Aorta (tissue), 5 donors: ENCODE measurements at regions not wholly inside any gene's neighbourhood (a gene's known extent, or its start where the extent isn't known, plus 50 kb on each side); places are given as distances from the start of the nearest gene placed in this dataset.
"Not testable (repeated sequence)": the region's sequence is repeated elsewhere in the genome, so short reads cannot be mapped to it uniquely, and the experiment has no call there.

Experiments used
- ATAC-seq: fragments of 200-7000 bp; cut with Tn5 transposase; one replicate; pipeline ENCODE4 v1.9.1; 2022; ENCODE audit warnings: moderate library complexity; ENCODE audit not compliant: low FRiP score
- DNase-seq, 2 donors: peaks; one replicate each; pipeline ENCODE4 v3.0.0-alpha.2; 2020
- H3K27ac ChIP-seq, 2 donors: one replicate each; pipeline ENCODE4 v1.5.1; 2013; ENCODE audit warnings: low read length in 2 of 2, mild to moderate bottlenecking in 2 of 2, moderate library complexity in 2 of 2, control low read depth in 1 of 2, inconsistent platforms in 1 of 2, low read depth in 1 of 2
- H3K27me3 ChIP-seq, 2 donors: one replicate each; pipeline ENCODE4 v1.6.1; 2013; ENCODE audit warnings: control low read depth in 1 of 2, low read length in 1 of 2, mild to moderate bottlenecking in 1 of 2, moderate library complexity in 1 of 2; ENCODE audit not compliant: insufficient read depth in 2 of 2, control insufficient read depth in 1 of 2
- H3K36me3 ChIP-seq, 2 donors: one replicate each; pipeline ENCODE4 v1.6.1; 2013; ENCODE audit warnings: control low read depth in 1 of 2, low read length in 1 of 2, mild to moderate bottlenecking in 1 of 2; ENCODE audit not compliant: insufficient read depth in 2 of 2, control insufficient read depth in 1 of 2
- H3K4me1 ChIP-seq, 2 donors: one replicate each; pipeline ENCODE4 v1.6.1; 2013; ENCODE audit warnings: low read length in 2 of 2, control low read depth in 1 of 2, mild to moderate bottlenecking in 1 of 2, moderate library complexity in 1 of 2; ENCODE audit not compliant: insufficient read depth in 2 of 2, control insufficient read depth in 1 of 2
- H3K4me3 ChIP-seq, 2 donors: one replicate each; pipeline ENCODE4 v1.5.1; 2013; ENCODE audit warnings: low read length in 2 of 2, control low read depth in 1 of 2, mild to moderate bottlenecking in 1 of 2
- H3K9me3 ChIP-seq: one replicate; pipeline ENCODE4 v1.6.1; 2013; ENCODE audit warnings: mild to moderate bottlenecking, low read length; ENCODE audit not compliant: control insufficient read depth
- WGBS, 2 donors: extraction: QIAGEN DNeasy Blood & Tissue Kit; methylation state at CpG; one replicate each; pipeline ENCODE4 v1.1.7; 2013; 5-methylcytosine and 5-hydroxymethylcytosine counted together
- intact Hi-C, 2 donors: fragments of 100-400 bp; cut with DNase I; formaldehyde crosslinking; loops; one replicate each; pipeline versions ENCODE4 v1.14.2 to v1.15.0; 2022
- donor health status: healthy with polysubstance abuse.
- donor health status: Bipolar disorder and iron deficiency.
- donor health status: DM: no; HTN: no; CAD: no.
- donor health status: DM: no; HTN: no; CAD: no.
- donor health status: DM: yes; HTN: yes; CAD: no.

GRCh38 chr21:29434081-29434480 is 135.4 kb downstream of the BACH1 start:
- Histone ChIP-seq H3K27ac (no peak overlapping the region), H3K36me3 (no peaks in the 10 kb centered on the region), H3K9me3 (no peaks in the 10 kb centered on the region), H3K4me3 (no peak overlapping the region), H3K4me1 (no peaks in the 10 kb centered on the region), H3K27me3 (no peaks in the 10 kb centered on the region)
- ATAC-seq (no peak), DNase-seq (no peak)
- intact Hi-C loops, result no loop called here
- WGBS, 2 donors, result 86 to 89% methylated on average over 7 of the region's 7 CpGs

DNA sequence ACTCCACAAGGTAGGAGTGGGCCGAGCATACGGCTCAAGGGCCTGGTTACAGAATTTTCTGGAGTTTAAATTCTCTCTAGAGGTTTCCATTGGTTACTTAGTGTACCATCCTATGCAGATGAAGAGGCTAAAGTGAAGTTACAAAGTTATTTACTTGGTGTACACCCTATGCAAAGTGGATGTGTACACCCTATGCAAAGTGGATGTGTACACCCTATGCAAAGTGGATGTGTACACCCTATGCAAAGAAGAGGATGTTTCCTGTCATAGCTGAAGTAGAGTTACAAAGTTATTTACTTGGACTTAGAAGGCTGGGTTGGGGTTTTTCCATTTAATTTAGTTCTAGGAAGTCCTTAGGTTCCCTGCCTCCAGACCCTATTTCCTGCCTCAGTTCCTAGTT is 136.3 kb downstream of the BACH1 start:
- H3K9me3 ChIP-seq, H3K27me3 ChIP-seq, H3K4me3 ChIP-seq, H3K27ac ChIP-seq, H3K4me1 ChIP-seq, intact Hi-C loops, DNase-seq, H3K36me3 ChIP-seq, ATAC-seq: not testable (repeated sequence)
- WGBS, 2 donors, result 96 to 98% methylated on average over 2 of the region's 2 CpGs

GRCh38 chr21:29436143-29436542 is 137.4 kb downstream of the BACH1 start:
- H3K27me3 ChIP-seq, result no peaks in the 10 kb centered on the region
- no peak overlapping the region for H3K27ac ChIP-seq
- intact Hi-C loops, result no loop called here
- no peaks in the 10 kb centered on the region for H3K9me3 ChIP-seq
- DNase-seq (no peak), ATAC-seq (no peak)
- no peaks in the 10 kb centered on the region for H3K36me3 ChIP-seq
- no peaks in the 10 kb centered on the region for H3K4me1 ChIP-seq
- WGBS, 2 donors, result 48 to 54% methylated on average over 5 of the region's 5 CpGs
- no peak overlapping the region for H3K4me3 ChIP-seq

- 92 to 94% methylated on average over 2 of the region's 2 CpGs for WGBS, 2 donors
- H3K4me1 ChIP-seq, result no peaks in the 10 kb centered on the region
- no peak overlapping the region for H3K4me3 ChIP-seq
- ATAC-seq, result no peak
- no peaks in the 10 kb centered on the region for H3K36me3 ChIP-seq
- H3K9me3 ChIP-seq, result no peaks in the 10 kb centered on the region
- H3K27ac ChIP-seq, result no peak overlapping the region
- intact Hi-C loops, result no loop called here
- H3K27me3 ChIP-seq, result no peaks in the 10 kb centered on the region
- no peak for DNase-seq
Measured at GRCh38 chr21:29436650-29437049, 137.9 kb downstream of the BACH1 start.

DNA sequence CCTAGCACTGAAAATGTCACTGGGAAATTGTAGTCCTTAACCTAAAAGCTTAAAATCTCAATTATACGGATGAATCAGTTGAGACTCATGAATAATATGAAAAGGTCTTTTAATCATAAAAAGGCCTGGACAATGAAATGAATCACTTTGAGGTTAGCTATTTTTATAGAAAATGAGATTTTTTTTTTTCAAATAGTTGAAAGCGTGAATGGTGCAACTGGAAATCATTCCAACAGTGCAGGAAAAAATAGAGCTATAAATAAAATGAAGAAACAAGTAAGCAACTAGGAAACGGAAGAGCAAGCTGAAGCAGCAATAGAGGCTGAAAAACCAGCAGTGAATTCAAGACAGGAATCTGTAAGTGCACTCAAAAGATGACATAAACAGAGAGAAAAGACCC is 142.9 kb downstream of the BACH1 start:
- Histone ChIP-seq H3K4me3 (no peak overlapping the region), H3K36me3 (no peaks in the 10 kb centered on the region), H3K27me3 (no peaks in the 10 kb centered on the region), H3K9me3 (no peaks in the 10 kb centered on the region), H3K27ac (no peak overlapping the region), H3K4me1 (no peaks in the 10 kb centered on the region)
- DNase-seq (no peak), ATAC-seq (no peak)
- WGBS, 2 donors, result 46 to 53% methylated on average over 3 of the region's 3 CpGs
- intact Hi-C loops, result no loop called here

- no peak for DNase-seq
- 100% methylated on average over 1 of the region's 1 CpG for WGBS, 2 donors
- H3K4me3 ChIP-seq, result no peak overlapping the region
- H3K36me3 ChIP-seq, result no peaks in the 10 kb centered on the region
- H3K9me3 ChIP-seq, result no peaks in the 10 kb centered on the region
- no peak for ATAC-seq
- no peaks in the 10 kb centered on the region for H3K4me1 ChIP-seq
- H3K27me3 ChIP-seq, result no peaks in the 10 kb centered on the region
- H3K27ac ChIP-seq, result no peak overlapping the region
- intact Hi-C loops, result no loop called here
Measured at GRCh38 chr21:29443411-29444010, 144.8 kb downstream of the BACH1 start.

DNA sequence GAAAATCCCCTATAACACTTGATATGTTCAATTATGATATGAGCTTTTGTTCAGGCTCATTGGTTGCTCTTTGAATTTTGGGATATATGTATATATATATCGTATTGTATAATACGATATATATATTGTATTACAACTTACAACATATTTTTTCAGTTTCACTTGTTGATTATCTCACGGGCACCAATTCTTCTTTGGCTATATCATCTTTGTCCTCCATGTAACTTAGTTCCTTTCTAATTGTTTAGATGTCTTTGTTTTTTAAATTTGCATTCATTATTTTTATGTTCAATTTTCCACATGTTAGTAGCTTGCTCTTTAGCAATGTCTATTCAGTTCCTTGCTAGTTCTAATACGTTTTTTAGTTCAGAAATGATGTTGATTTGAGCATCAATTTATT is 150.0 kb downstream of the BACH1 start:
- Histone ChIP-seq H3K9me3 (no peaks in the 10 kb centered on the region), H3K4me3 (no peak overlapping the region), H3K36me3 (no peaks in the 10 kb centered on the region), H3K27me3 (no peaks in the 10 kb centered on the region), H3K4me1 (no peaks in the 10 kb centered on the region), H3K27ac (no peak overlapping the region)
- DNase-seq (no peak), ATAC-seq (no peak)
- intact Hi-C loops, result no loop called here
- WGBS, 2 donors, result 92 to 95% methylated on average over 4 of the region's 4 CpGs

DNA sequence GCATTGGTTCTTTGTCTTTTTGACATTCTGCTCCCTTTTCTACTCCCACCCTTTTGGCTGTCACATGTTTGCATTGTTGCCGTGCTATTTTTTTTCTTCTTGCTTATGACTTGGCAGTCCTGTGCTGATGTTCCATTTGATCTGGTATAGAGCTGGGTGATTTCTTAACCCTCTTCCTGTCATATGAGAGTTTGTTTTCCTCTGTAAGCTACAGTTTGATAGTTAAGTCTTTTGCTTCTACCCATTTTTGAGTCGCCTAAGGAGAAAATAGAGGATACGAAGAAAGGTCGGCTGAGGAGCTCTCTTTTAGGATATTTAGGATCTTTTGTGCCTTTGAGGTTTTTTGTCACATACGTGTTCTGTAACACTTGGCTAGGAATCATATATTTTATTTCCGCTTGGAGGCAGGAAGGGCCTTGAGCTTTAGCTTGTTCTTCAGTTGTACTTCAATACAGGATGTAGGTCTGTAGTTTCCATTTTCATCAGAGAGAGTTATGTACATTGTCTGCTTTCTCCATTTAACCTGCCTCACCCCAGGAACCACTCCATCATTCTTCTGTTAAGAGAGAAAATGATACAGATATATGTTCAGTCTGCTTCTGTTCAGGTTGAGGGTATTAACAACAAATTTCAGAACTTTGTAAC is 150.7 kb downstream of the BACH1 start:
- H3K27me3 ChIP-seq, result no peaks in the 10 kb centered on the region
- no peaks in the 10 kb centered on the region for H3K9me3 ChIP-seq
- no peaks in the 10 kb centered on the region for H3K4me1 ChIP-seq
- DNase-seq (no peak), ATAC-seq (no peak)
- 88 to 90% methylated on average over 6 of the region's 6 CpGs for WGBS, 2 donors
- H3K36me3 ChIP-seq, result no peaks in the 10 kb centered on the region
- no peak overlapping the region for H3K27ac ChIP-seq
- intact Hi-C loops, result no loop called here
- no peak overlapping the region for H3K4me3 ChIP-seq

DNA sequence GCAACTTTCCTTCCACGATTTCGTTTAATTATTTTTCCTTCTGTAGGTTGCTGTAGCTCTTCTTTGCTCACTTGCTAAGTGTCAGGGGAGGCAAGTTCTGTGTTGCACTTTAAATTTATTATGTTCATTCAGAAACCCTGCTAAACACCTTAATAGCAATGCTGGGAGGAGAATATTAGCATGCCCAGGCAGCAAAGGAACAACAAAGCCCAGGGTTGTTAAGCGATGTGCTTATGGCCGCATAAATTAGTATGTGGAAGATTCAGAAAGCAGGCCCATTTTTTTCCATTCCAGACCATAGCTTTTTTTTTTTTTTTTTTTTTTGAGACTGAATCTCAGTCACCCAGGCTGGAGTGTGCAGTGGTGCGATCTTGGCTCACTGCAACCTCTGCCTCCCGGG is 151.3 kb downstream of the BACH1 start:
- Histone ChIP-seq H3K36me3 (no peaks in the 10 kb centered on the region), H3K27me3 (no peaks in the 10 kb centered on the region), H3K9me3 (no peaks in the 10 kb centered on the region), H3K4me1 (no peaks in the 10 kb centered on the region), H3K4me3 (no peak overlapping the region), H3K27ac (no peak overlapping the region)
- ATAC-seq (no peak), DNase-seq (no peak)
- intact Hi-C loops, result no loop called here
- whole genome bisulfite sequencing, 2 donors, result 87 to 95% methylated on average over 6 of the region's 6 CpGs
